ENCODE measurements at regions not wholly inside any gene's neighbourhood (a gene's known extent, or its start where the extent isn't known, plus 50 kb on each side); places are given as distances from the start of the nearest gene placed in this dataset.
"Not testable (repeated sequence)": the region's sequence is repeated elsewhere in the genome, so short reads cannot be mapped to it uniquely, and the experiment has no call there.

- FAIRE-seq: no peak
Measured at GRCh38 chrX:125198546-125198945, 121.1 kb upstream of the TEX13C start.

GRCh38 chrX:125202591-125203248, 117.0 kb upstream of the TEX13C start:
- DNase-seq (ENCODE audit: low spot score) (no peak), FAIRE-seq (no peak)

More at GRCh38 chrX:125198546-125198945, 121.1 kb upstream of the TEX13C start:
- no peak for DNase-seq (ENCODE audit: low spot score)

GRCh38 chrX:125203365-125203736, 116.3 kb upstream of the TEX13C start:
- FAIRE-seq: no peak

DNA sequence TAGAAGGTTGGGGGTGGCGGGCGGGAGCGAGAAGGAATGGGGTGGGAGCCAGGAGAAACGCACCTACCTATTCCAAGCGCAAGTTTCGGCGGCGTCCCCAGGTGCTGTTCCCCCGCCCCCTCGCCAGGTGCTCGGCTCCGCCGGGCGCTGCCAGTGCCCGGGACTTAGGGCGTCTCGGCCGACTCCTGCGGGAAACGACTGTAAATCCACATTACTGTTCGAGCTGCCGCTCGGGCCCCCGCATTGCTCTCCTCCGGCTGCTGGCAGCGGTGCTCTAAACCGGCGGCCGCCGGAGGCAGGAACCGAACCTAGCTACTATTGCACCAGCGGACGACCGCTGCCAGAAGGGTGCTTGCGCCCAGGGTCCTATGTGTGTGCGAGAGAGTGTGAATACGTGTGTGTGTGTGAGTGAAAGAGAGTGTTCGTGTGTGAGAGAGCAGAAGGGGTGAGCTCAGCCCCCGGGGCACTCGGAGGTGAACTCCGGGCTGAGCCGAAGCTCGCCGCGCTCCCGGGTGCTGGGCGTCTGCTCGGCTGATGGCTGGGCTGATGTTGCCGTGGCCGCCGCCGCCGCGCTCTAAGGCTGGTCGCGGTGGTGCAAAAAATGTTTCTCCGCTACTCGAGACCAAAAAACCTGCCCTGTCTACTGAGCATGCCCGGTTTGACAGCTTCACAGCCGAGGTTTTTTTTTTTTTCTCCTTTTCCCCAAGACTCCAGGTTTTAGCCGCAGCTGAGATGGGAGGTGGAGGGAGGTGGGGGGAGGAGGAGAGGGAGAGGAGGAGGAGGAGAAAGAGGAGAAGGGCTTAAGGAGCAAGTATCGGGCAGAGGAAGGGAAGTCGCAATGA, 115.7 kb upstream of the TEX13C start:
- DNase-seq (ENCODE audit: low spot score): no peak
- no peak for FAIRE-seq

More at GRCh38 chrX:125203365-125203736, 116.3 kb upstream of the TEX13C start:
- no peak for DNase-seq (ENCODE audit: low spot score)

DNA sequence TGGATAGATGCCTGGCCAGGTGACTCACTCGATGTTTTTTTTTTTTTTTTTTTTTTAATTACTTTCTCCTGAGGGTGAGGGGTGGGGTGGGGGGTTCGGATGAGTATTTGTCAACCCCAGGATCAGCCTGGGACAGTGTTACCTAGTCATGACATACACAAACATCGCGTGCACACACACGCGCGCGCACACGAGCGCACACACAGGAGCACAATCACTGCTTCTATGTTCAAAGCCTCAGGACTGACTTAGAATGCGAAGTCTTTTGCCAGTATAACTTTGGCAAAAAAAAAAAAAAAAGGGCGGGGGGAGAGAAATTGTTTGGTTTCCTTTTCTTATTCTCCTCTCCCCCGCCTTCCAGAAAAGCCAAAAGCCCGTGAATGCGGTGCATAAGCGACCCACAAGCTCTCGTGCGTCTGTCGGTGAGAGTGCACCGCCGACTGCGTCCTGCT, 115.0 kb upstream of the TEX13C start:
- no peak for DNase-seq (ENCODE audit: low spot score)
- no peak for FAIRE-seq

- DNase-seq (ENCODE audit: low spot score) (peak; percentile 5), FAIRE-seq (no peak)
Measured at GRCh38 chrX:125205133-125205917, 114.3 kb upstream of the TEX13C start.

DNA sequence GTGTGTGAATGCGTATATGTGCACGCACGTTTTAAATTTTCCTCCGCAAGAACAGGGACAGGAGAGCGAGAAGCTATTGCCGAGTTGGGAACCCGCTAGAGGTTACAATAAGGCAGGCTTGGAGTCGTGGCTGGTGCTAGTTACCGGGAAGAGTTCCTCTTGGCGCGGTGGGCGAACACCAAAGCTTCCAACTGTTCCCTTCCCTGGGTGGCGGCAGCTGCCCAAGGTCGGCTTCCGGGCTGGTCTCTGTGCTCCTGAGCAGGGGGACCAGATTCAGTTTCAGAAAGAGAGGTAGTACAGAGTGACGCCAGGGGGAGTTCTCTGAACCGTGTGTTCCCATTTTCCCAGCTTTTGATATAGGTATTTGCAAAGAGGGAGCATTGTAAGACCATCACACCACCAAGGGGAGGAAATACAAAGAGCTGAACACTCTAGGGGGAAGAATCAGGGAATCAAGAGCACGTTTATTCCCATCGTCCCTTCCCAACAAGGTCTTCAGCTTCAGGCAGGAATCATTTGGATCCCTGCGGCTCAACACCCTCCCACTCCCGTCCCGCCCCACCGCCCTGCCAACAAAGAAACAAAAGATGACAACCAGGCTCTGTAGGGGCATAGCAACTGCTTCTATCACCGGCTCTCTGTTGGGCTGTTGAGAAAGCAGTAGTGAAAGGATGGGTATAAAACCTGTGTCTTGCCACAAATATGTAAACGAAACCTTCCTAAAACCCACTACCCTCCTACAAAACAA, 113.6 kb upstream of the TEX13C start:
- DNase-seq (ENCODE audit: low spot score) (no peak), FAIRE-seq (no peak)

DNA sequence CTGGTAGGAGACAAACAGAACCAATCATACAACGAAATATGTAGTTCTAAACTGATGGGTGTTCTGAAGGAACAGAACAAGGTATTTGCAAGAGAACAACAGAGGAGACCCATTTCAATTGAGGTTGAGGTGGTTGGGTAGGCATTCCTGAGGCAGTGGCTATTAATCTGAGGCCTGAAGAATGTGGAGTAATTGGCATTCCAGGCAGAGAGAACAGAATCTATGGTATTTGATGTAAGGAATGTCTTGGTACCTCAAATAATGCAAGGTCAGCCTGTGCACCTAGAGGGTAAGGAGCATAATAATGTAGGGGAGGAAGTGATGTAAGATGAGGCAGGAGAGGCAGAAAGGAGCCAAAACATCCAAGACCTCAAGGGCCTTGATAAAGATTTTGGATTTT, 109.5 kb upstream of the TEX13C start:
- FAIRE-seq: no peak
- DNase-seq (ENCODE audit: low spot score): no peak

GRCh38 chrX:125219852-125220251, 99.8 kb upstream of the TEX13C start:
- DNase-seq (ENCODE audit: low spot score) (no peak), FAIRE-seq (no peak)

- FAIRE-seq: no peak
- no peak for DNase-seq (ENCODE audit: low spot score)
Measured at GRCh38 chrX:125236955-125237354, 82.7 kb upstream of the TEX13C start.

DNA sequence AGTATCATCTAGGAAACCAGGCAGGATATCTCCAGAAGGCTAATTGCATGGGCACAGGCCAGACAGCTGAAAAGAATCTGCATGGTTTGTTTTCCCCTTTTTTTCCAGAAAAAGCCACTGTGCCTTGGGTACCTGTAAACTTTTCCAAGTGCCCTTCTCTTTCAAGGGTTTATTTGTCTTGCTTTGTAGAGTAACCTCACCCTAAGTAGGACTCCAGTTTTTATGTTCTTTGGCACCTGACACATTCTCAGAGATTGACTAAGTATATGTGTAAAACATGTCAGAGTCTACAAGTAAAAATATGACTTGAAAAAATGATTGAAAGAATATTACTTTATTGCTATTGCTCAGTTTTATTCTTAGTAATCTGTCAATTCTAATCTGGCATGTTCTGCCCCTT, 70.7 kb upstream of the TEX13C start:
- FAIRE-seq: no peak
- DNase-seq (ENCODE audit: low spot score): no peak

- FAIRE-seq; DNase-seq (ENCODE audit: low spot score): not testable (repeated sequence)
Measured at GRCh38 chrX:125255759-125256158, 63.9 kb upstream of the TEX13C start.

DNA sequence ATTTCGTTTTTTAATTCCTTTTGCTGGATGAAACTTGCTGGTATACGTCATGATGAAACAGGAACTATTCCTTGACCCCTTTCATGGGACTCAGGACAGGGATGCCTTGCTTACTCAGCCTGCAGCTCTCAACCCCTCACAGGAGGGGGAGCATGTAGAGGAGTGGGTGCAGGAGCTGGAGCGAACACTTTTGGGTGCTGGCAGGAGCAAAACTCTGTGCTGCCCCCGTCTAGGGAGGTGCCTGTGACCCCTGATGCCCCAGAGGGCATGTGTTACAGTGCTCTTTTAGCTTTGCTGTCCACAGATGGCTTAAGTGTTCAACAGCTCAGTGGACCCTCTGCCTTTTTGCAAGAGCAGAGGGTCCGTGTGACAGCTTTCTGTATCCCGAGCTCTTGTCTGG, 56.8 kb upstream of the TEX13C start:
- FAIRE-seq: no peak
- no peak for DNase-seq (ENCODE audit: low spot score)

GRCh38 chrX:125266153-125266660, 53.5 kb upstream of the TEX13C start:
- no peak for DNase-seq (ENCODE audit: low spot score)
- FAIRE-seq: no peak

Measured in RCC 7860 (cell line).